GM18520 (cell line): ENCODE measurements at regions not wholly inside any gene's neighbourhood (a gene's known extent, or its start where the extent isn't known, plus 50 kb on each side); places are given as distances from the start of the nearest gene placed in this dataset.

ENCODE experiments used
- ATAC-seq: cut with Tn5 transposase; IDR thresholded peaks from one replicate; pipeline ENCODE4 v1.9.1; 2021; ENCODE audit not compliant: unreplicated experiment

GRCh38 chr9:22278426-22278825, 168.2 kb upstream of the DMRTA1 start:
- ATAC-seq = no peak

- ATAC-seq = no peak
These were observed 167.0 kb upstream of the DMRTA1 start for GRCh38 chr9:22279636-22280035.

- no peak for ATAC-seq
These were observed 161.6 kb upstream of the DMRTA1 start for GRCh38 chr9:22285066-22285465.

- no peak for ATAC-seq
These were observed 160.0 kb upstream of the DMRTA1 start for GRCh38 chr9:22286661-22287060.

- ATAC-seq = no peak
These were observed 158.0 kb upstream of the DMRTA1 start for GRCh38 chr9:22288661-22289060.

GRCh38 chr9:22307013-22307711, 139.5 kb upstream of the DMRTA1 start:
- ATAC-seq = no peak

- no peak for ATAC-seq
These were observed 138.4 kb upstream of the DMRTA1 start for GRCh38 chr9:22308177-22308576.

- no peak for ATAC-seq
These were observed 130.0 kb upstream of the DMRTA1 start for GRCh38 chr9:22316645-22317044.

- ATAC-seq = no peak
These were observed 115.1 kb upstream of the DMRTA1 start for GRCh38 chr9:22331533-22331932.

GRCh38 chr9:22332202-22332601, 114.4 kb upstream of the DMRTA1 start:
- no peak for ATAC-seq

- no peak for ATAC-seq
These were observed 109.4 kb upstream of the DMRTA1 start for GRCh38 chr9:22337261-22337660.

- no peak for ATAC-seq
These were observed 104.0 kb upstream of the DMRTA1 start for GRCh38 chr9:22342491-22343217.

GRCh38 chr9:22343218-22343611, 103.4 kb upstream of the DMRTA1 start:
- no peak for ATAC-seq

- ATAC-seq = no peak
These were observed 91.8 kb upstream of the DMRTA1 start for GRCh38 chr9:22354699-22355384.

GRCh38 chr9:22356985-22357384, 89.6 kb upstream of the DMRTA1 start:
- ATAC-seq = no peak

- no peak for ATAC-seq
These were observed 83.2 kb upstream of the DMRTA1 start for GRCh38 chr9:22363421-22363887.

GRCh38 chr9:22373636-22374035, 73.0 kb upstream of the DMRTA1 start:
- ATAC-seq = no peak

- ATAC-seq = no peak
These were observed 72.6 kb upstream of the DMRTA1 start for GRCh38 chr9:22374051-22374450.

- no peak for ATAC-seq
These were observed 67.4 kb upstream of the DMRTA1 start for GRCh38 chr9:22379272-22379671.

GRCh38 chr9:22381170-22381569, 65.5 kb upstream of the DMRTA1 start:
- ATAC-seq = no peak

- ATAC-seq = no peak
These were observed 64.3 kb upstream of the DMRTA1 start for GRCh38 chr9:22382331-22382730.

- ATAC-seq = no peak
These were observed 62.9 kb upstream of the DMRTA1 start for GRCh38 chr9:22383718-22384117.
